Panc1 (cell line): ENCODE measurements at regions not wholly inside any gene's neighbourhood (a gene's known extent, or its start where the extent isn't known, plus 50 kb on each side); places are given as distances from the start of the nearest gene placed in this dataset.

Source experiments
- ATAC-seq: fragments of 200-7000 bp; cut with Tn5 transposase; 2 replicates; pipeline ENCODE4 v1.9.1; 2020; ENCODE audit warnings: mild to moderate bottlenecking, moderate library complexity
- BruUV-seq: library from RNA; stranded (reverse); fragments of 400-500 nt; replicated peaks from 2 replicates; lab custom pipeline; 2021; lab: Mats Ljungman, UMichigan
- CTCF ChIA-PET: fragments of 300-600 bp; sonication (Branson Sonifier 250); formaldehyde crosslinking; loops from one replicate; lab custom pipeline; 2022; ENCODE audit warnings: antibody characterized with exemption; lab: Charles Lee
- POLR2A ChIA-PET: fragments of 300-600 bp; sonication (Branson Sonifier 250); formaldehyde crosslinking; loops from one replicate; lab custom pipeline; 2022; ENCODE audit warnings: antibody characterized with exemption; lab: Charles Lee
- DNase-seq: peaks from one replicate; pipeline ENCODE4 v3.0.0-alpha.2; 2010; ENCODE audit warnings: low read depth, low spot score
- H3K27ac ChIP-seq: 2 replicates; pipeline ENCODE4 v1.5.1; 2011; ENCODE audit warnings: mild to moderate bottlenecking, low read length, inconsistent platforms
- H3K27me3 ChIP-seq: fragments of 200-500 bp; sonication (Bioruptor generic); 2 replicates; pipeline ENCODE4 v1.6.0; 2014; ENCODE audit warnings: low read length, inconsistent platforms; ENCODE audit not compliant: control insufficient read depth, insufficient read depth
- H3K36me3 ChIP-seq: fragments of 200-500 bp; sonication (Bioruptor generic); 2 replicates; pipeline ENCODE4 v1.5.1; 2014; ENCODE audit warnings: inconsistent platforms, mild to moderate bottlenecking, low read length, moderate library complexity; ENCODE audit not compliant: control insufficient read depth, insufficient read depth
- H3K4me1 ChIP-seq: 2 replicates; pipeline ENCODE4 v1.5.1; 2011; ENCODE audit warnings: inconsistent platforms, mild to moderate bottlenecking, low read length, moderate library complexity; ENCODE audit not compliant: control insufficient read depth, insufficient read depth
- H3K4me3 ChIP-seq, 2 experiments: 2 replicates each; pipeline ENCODE4 v1.5.1; 2011 to 2012; ENCODE audit warnings: low read depth in 2 of 2, low read length in 2 of 2, mild to moderate bottlenecking in 2 of 2, inconsistent platforms in 1 of 2, moderate library complexity in 1 of 2
- H3K9me3 ChIP-seq: fragments of 200-500 bp; sonication (Bioruptor generic); 2 replicates; pipeline ENCODE4 v1.5.1; 2014; ENCODE audit warnings: low read depth, mild to moderate bottlenecking, inconsistent platforms, low read length, moderate library complexity; ENCODE audit not compliant: control insufficient read depth, insufficient read depth
- POLR2AphosphoS5 ChIP-seq: IDR thresholded peaks from 2 replicates; pipeline ENCODE4 v1.6.1; 2012; ENCODE audit warnings: mild to moderate bottlenecking, low read depth, low read length, moderate library complexity
- SIN3A ChIP-seq: IDR thresholded peaks from 2 replicates; pipeline ENCODE4 v1.6.1; 2012; ENCODE audit warnings: low read depth, mild to moderate bottlenecking, low read length, moderate library complexity, borderline replicate concordance; ENCODE audit not compliant: insufficient read depth
- TCF7L2 ChIP-seq: IDR thresholded peaks from 2 replicates; pipeline ENCODE4 v1.6.1; 2011; ENCODE audit warnings: mild to moderate bottlenecking, low read depth, low read length, inconsistent platforms
- in situ Hi-C: cut with HindIII; loops from 2 replicates; pipeline ENCODE4 v1.10.0; 2016; ENCODE audit warnings: low sequenced_read_pairs, low pct_unique_long_range_greater_than_20kb
- intact Hi-C: fragments of 100-400 bp; cut with micrococcal nuclease; formaldehyde crosslinking; loops from one replicate; pipeline ENCODE4 v1.10.0; 2022; ENCODE audit not compliant: unreplicated experiment
- TF ChIP-seq, protein P1 (sequence below): fragments of 450-650 bp; IDR thresholded peaks from 2 replicates; pipeline ENCODE4 v1.5.1; 2017; ENCODE audit warnings: mild to moderate bottlenecking
- TF ChIP-seq, protein P2 (sequence below), 2 experiments: IDR thresholded peaks; 2 replicates each; pipeline ENCODE4 v1.6.1; 2011 to 2012; ENCODE audit warnings: low read depth in 2 of 2, control low read depth in 1 of 2, low read length in 1 of 2, mild to moderate bottlenecking in 1 of 2, moderate library complexity in 1 of 2; ENCODE audit not compliant: insufficient read depth in 1 of 2

DNA sequence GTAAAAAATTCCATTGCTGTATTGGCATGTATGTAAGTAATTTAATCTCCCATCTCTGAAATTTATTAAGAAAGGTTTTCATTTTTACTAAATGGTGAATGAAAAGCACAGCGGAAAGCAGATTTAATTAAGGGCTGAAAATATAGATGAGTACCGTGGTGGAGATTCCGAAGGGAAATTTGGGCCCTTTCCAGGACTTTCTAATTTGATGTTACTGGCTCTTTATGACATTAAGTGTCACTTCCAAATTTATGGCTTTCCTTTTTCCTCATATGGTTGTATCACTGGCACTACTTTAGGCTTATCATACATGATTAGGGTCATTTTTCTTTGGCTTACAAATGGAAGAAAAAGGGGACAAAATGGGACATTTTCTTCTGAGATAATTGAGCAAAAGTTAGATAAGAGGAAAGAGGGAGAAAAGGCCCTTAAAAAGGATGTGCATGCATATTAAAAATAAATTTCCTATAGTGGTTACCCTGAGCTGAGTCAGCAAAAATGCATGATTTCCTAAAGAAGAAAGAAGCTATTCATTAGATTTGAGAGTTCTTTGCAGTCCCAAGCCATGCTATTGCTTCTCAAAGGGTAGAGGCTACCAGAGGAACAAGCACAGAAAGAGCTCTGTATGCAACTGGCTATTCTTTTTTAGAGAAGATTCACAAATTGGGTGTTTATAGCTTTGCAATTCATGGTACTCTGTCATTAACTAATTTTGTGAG lies 74.9 kb upstream of the CNIH3 start:
- Histone ChIP-seq H3K36me3 (no peaks in the 10 kb centered on the region), H3K4me3 (no peak overlapping the region), H3K27ac (no peak overlapping the region), H3K27me3 (no peaks in the 10 kb centered on the region), H3K4me1 (no peaks in the 10 kb centered on the region), H3K9me3 (no peaks in the 10 kb centered on the region)
- intact Hi-C loops: no loop called here
- POLR2A ChIA-PET: interaction anchor here (0.7 kb wide), 1 partner anchor 260 kb away, joined by 12 read pairs; no protein-coding TSS in a partner anchor
- no peak for TF ChIP-seq TCF7L2
- TF ChIP-seq, protein P1, sequence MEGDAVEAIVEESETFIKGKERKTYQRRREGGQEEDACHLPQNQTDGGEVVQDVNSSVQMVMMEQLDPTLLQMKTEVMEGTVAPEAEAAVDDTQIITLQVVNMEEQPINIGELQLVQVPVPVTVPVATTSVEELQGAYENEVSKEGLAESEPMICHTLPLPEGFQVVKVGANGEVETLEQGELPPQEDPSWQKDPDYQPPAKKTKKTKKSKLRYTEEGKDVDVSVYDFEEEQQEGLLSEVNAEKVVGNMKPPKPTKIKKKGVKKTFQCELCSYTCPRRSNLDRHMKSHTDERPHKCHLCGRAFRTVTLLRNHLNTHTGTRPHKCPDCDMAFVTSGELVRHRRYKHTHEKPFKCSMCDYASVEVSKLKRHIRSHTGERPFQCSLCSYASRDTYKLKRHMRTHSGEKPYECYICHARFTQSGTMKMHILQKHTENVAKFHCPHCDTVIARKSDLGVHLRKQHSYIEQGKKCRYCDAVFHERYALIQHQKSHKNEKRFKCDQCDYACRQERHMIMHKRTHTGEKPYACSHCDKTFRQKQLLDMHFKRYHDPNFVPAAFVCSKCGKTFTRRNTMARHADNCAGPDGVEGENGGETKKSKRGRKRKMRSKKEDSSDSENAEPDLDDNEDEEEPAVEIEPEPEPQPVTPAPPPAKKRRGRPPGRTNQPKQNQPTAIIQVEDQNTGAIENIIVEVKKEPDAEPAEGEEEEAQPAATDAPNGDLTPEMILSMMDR: no peak
- TF ChIP-seq, protein P2, sequence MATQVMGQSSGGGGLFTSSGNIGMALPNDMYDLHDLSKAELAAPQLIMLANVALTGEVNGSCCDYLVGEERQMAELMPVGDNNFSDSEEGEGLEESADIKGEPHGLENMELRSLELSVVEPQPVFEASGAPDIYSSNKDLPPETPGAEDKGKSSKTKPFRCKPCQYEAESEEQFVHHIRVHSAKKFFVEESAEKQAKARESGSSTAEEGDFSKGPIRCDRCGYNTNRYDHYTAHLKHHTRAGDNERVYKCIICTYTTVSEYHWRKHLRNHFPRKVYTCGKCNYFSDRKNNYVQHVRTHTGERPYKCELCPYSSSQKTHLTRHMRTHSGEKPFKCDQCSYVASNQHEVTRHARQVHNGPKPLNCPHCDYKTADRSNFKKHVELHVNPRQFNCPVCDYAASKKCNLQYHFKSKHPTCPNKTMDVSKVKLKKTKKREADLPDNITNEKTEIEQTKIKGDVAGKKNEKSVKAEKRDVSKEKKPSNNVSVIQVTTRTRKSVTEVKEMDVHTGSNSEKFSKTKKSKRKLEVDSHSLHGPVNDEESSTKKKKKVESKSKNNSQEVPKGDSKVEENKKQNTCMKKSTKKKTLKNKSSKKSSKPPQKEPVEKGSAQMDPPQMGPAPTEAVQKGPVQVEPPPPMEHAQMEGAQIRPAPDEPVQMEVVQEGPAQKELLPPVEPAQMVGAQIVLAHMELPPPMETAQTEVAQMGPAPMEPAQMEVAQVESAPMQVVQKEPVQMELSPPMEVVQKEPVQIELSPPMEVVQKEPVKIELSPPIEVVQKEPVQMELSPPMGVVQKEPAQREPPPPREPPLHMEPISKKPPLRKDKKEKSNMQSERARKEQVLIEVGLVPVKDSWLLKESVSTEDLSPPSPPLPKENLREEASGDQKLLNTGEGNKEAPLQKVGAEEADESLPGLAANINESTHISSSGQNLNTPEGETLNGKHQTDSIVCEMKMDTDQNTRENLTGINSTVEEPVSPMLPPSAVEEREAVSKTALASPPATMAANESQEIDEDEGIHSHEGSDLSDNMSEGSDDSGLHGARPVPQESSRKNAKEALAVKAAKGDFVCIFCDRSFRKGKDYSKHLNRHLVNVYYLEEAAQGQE (IDR thresholded peaks at IDR 0.05; ENCODE audit: insufficient read depth in 1 of 2, low read depth in 2 of 2, low read length in 1 of 2): no peak
- no peak for TF ChIP-seq POLR2AphosphoS5
- TF ChIP-seq SIN3A: no peak
- no TSS peak for BruUV-seq
- ATAC-seq (no peak), DNase-seq (no peak)
- CTCF ChIA-PET: no interaction called here
- in situ Hi-C loops: no loop called here

DNA sequence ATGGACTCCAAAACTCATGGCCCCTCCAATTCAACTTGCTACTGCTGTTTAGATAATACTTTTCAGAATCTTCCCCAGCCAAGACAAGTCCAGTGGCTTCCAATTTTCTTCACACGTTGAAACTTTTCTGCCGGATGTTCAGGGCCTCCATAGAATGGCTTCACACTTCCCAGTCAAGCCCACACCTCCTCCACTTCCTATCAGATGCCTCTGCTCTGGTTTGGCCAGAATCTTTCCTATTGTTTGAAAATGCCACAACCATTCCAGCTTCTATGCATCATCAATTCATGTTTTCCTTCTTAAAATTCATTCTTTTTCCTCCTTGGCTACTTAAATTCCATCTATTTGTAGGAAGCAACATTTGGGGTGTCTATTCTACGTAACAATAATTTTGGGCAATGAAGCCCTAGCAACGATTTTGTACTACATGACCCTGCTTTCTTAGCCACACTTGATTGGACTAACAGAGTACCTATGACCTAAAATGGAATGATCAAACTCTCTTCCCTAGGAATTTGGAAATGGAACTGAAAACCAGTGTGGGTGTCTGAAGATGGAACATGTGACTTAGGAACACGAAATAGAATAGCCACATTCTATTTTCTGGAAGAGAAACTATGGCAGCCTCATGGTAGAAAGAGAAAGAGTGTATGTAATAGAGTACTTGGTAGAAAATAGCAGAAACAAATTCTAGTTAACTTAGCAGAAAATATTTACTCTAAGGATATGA lies 74.1 kb upstream of the CNIH3 start:
- no peak overlapping the region for H3K4me3 ChIP-seq
- in situ Hi-C loops (no loop called here), intact Hi-C loops (no loop called here)
- DNase-seq (no peak), ATAC-seq (no peak)
- H3K27me3 ChIP-seq: no peaks in the 10 kb centered on the region
- BruUV-seq: no TSS peak
- H3K36me3 ChIP-seq: no peaks in the 10 kb centered on the region
- H3K4me1 ChIP-seq: no peaks in the 10 kb centered on the region
- TF ChIP-seq, protein P1: no peak
- TF ChIP-seq, protein P2 (IDR thresholded peaks at IDR 0.05; ENCODE audit: insufficient read depth in 1 of 2, low read depth in 2 of 2, low read length in 1 of 2): no peak
- TF ChIP-seq SIN3A: no peak
- no peak for TF ChIP-seq POLR2AphosphoS5
- TF ChIP-seq TCF7L2: no peak
- CTCF ChIA-PET: no interaction called here
- POLR2A ChIA-PET: interaction anchor here (0.7 kb wide), 1 partner anchor 259 kb away, joined by 12 read pairs; no protein-coding TSS in a partner anchor
- H3K27ac ChIP-seq: no peak overlapping the region
- no peaks in the 10 kb centered on the region for H3K9me3 ChIP-seq
